Caki2 (cell line): ENCODE measurements at regions not wholly inside any gene's neighbourhood (a gene's known extent, or its start where the extent isn't known, plus 50 kb on each side); places are given as distances from the start of the nearest gene placed in this dataset.

Experiments
- DNase-seq: peaks from one replicate; pipeline ENCODE4 v3.0.0-alpha.2; 2015; ENCODE audit warnings: low read depth
- in situ Hi-C: cut with HindIII; loops from 2 replicates; pipeline ENCODE4 v1.10.0; 2016; ENCODE audit warnings: low sequenced_read_pairs, low pct_unique_long_range_greater_than_20kb, mixed read lengths

GRCh38 chr6:33954453-33954852, 150.7 kb upstream of the MLN start:
- no peak for DNase-seq
- in situ Hi-C loops, result no loop called here

GRCh38 chr6:33953171-33953570, 149.4 kb upstream of the MLN start:
- in situ Hi-C loops, result no loop called here
- DNase-seq, result no peak

GRCh38 chr6:33952016-33952415, 148.2 kb upstream of the MLN start:
- no peak for DNase-seq
- in situ Hi-C loops, result no loop called here

GRCh38 chr6:33950891-33951889, 147.4 kb upstream of the MLN start:
- in situ Hi-C loops, result no loop called here
- DNase-seq, result no peak

- DNase-seq, result no peak
- in situ Hi-C loops, result no loop called here
These were observed 146.7 kb upstream of the MLN start for GRCh38 chr6:33950472-33950881.

GRCh38 chr6:33949877-33950435, 146.2 kb upstream of the MLN start:
- in situ Hi-C loops, result no loop called here
- DNase-seq, result no peak

- no peak for DNase-seq
- in situ Hi-C loops, result no loop called here
These were observed 145.3 kb upstream of the MLN start for GRCh38 chr6:33949111-33949510.

- in situ Hi-C loops, result no loop called here
- no peak for DNase-seq
These were observed 144.3 kb upstream of the MLN start for GRCh38 chr6:33947916-33948594.

GRCh38 chr6:33947047-33947446, 143.2 kb upstream of the MLN start:
- DNase-seq, result no peak
- in situ Hi-C loops, result no loop called here

GRCh38 chr6:33945931-33946330, 142.1 kb upstream of the MLN start:
- DNase-seq, result no peak
- in situ Hi-C loops, result no loop called here

- in situ Hi-C loops, result no loop called here
- DNase-seq, result no peak
These were observed 141.0 kb upstream of the MLN start for GRCh38 chr6:33944686-33945411.

- DNase-seq, result no peak
- in situ Hi-C loops, result no loop called here
These were observed 133.1 kb upstream of the MLN start for GRCh38 chr6:33936886-33937285.

- no peak for DNase-seq
- in situ Hi-C loops, result no loop called here
These were observed 131.8 kb upstream of the MLN start for GRCh38 chr6:33935439-33936080.

- in situ Hi-C loops, result no loop called here
- no peak for DNase-seq
These were observed 131.0 kb upstream of the MLN start for GRCh38 chr6:33934731-33935270.

- DNase-seq, result no peak
- in situ Hi-C loops, result no loop called here
These were observed 129.3 kb upstream of the MLN start for GRCh38 chr6:33933101-33933500.

- in situ Hi-C loops, result no loop called here
These were observed 128.0 kb upstream of the MLN start for GRCh38 chr6:33931799-33932198.

GRCh38 chr6:33929575-33930288, 125.9 kb upstream of the MLN start:
- no peak for DNase-seq
- in situ Hi-C loops, result no loop called here

More at GRCh38 chr6:33931799-33932198, 128.0 kb upstream of the MLN start:
- DNase-seq, result no peak
